Endothelial cell (in vitro differentiated cells): ENCODE measurements at regions not wholly inside any gene's neighbourhood (a gene's known extent, or its start where the extent isn't known, plus 50 kb on each side); places are given as distances from the start of the nearest gene placed in this dataset.

Experiments
- DNase-seq: peaks from one replicate; pipeline ENCODE4 v3.0.0; 2021; ENCODE audit warnings: low spot score
- H3K27ac Mint-ChIP-seq: one replicate; pipeline ENCODE4 v1.8.0; 2021; ENCODE audit warnings: mixed read lengths, inconsistent platforms; ENCODE audit not compliant: unreplicated experiment
- H3K27me3 Mint-ChIP-seq: one replicate; pipeline ENCODE4 v1.8.0; 2021; ENCODE audit warnings: mild to moderate bottlenecking, moderate library complexity, mixed read lengths, inconsistent platforms; ENCODE audit not compliant: unreplicated experiment
- H3K36me3 Mint-ChIP-seq: one replicate; pipeline ENCODE4 v1.8.0; 2021; ENCODE audit warnings: mild to moderate bottlenecking, low read depth, mixed read lengths, inconsistent platforms; ENCODE audit not compliant: unreplicated experiment
- H3K4me1 Mint-ChIP-seq: one replicate; pipeline ENCODE4 v1.8.0; 2021; ENCODE audit warnings: mild to moderate bottlenecking, mixed read lengths, inconsistent platforms; ENCODE audit not compliant: unreplicated experiment
- H3K4me3 Mint-ChIP-seq: one replicate; pipeline ENCODE4 v1.8.0; 2021; ENCODE audit warnings: mild to moderate bottlenecking, mixed read lengths, inconsistent platforms; ENCODE audit not compliant: unreplicated experiment
- H3K9me3 Mint-ChIP-seq: one replicate; pipeline ENCODE4 v1.8.0; 2021; ENCODE audit warnings: mixed read lengths, inconsistent platforms; ENCODE audit not compliant: unreplicated experiment
- CTCF ChIP-seq: fragments of 200-600 bp; sonication (generic); IDR thresholded peaks from one replicate; pipeline ENCODE4 v1.5.0; 2021; ENCODE audit warnings: antibody characterized with exemption; ENCODE audit not compliant: unreplicated experiment

- Mint-ChIP-seq H3K27me3 (peaks cover 10% of the 10 kb centered on the region), H3K4me1 (peaks cover 4% of the 10 kb centered on the region), H3K27ac (no peak overlapping the region), H3K4me3 (no peak overlapping the region), H3K36me3 (no peaks in the 10 kb centered on the region), H3K9me3 (no peaks in the 10 kb centered on the region)
- TF ChIP-seq CTCF: no peak
- no peak for DNase-seq
Measured at GRCh38 chr22:48945621-48946458, 881.8 kb downstream of the BRD1 start.

GRCh38 chr22:48944751-48945620 lies 882.7 kb downstream of the BRD1 start:
- Mint-ChIP-seq H3K27ac (no peak overlapping the region), H3K36me3 (no peaks in the 10 kb centered on the region), H3K4me3 (no peak overlapping the region), H3K27me3 (peaks cover 12% of the 10 kb centered on the region), H3K9me3 (no peaks in the 10 kb centered on the region), H3K4me1 (peaks cover 4% of the 10 kb centered on the region)
- TF ChIP-seq CTCF: no peak
- no peak for DNase-seq

GRCh38 chr22:48944433-48944750 lies 883.3 kb downstream of the BRD1 start:
- no peaks in the 10 kb centered on the region for H3K36me3 Mint-ChIP-seq
- TF ChIP-seq CTCF: no peak
- H3K27me3 Mint-ChIP-seq: peaks cover 12% of the 10 kb centered on the region
- DNase-seq: no peak
- no peak overlapping the region for H3K27ac Mint-ChIP-seq
- no peaks in the 10 kb centered on the region for H3K9me3 Mint-ChIP-seq
- peaks cover 4% of the 10 kb centered on the region for H3K4me1 Mint-ChIP-seq
- no peak overlapping the region for H3K4me3 Mint-ChIP-seq

- no peak overlapping the region for H3K4me3 Mint-ChIP-seq
- no peaks in the 10 kb centered on the region for H3K36me3 Mint-ChIP-seq
- peaks cover 4% of the 10 kb centered on the region for H3K4me1 Mint-ChIP-seq
- no peak overlapping the region for H3K27ac Mint-ChIP-seq
- peak; percentile 76 for DNase-seq
- TF ChIP-seq CTCF: peak; percentile 67
- H3K27me3 Mint-ChIP-seq: peaks cover 12% of the 10 kb centered on the region
- H3K9me3 Mint-ChIP-seq: no peaks in the 10 kb centered on the region
Measured at GRCh38 chr22:48943567-48944432, 883.9 kb downstream of the BRD1 start.
